Right lobe of liver (tissue), 6 donors: ENCODE measurements at regions not wholly inside any gene's neighbourhood (a gene's known extent, or its start where the extent isn't known, plus 50 kb on each side); places are given as distances from the start of the nearest gene placed in this dataset.

Experiments used
- ATAC-seq, 4 donors: fragments of 200-7000 bp; cut with Tn5 transposase; one replicate each; pipeline ENCODE4 v1.9.1; 2020; ENCODE audit warnings: mild to moderate bottlenecking in 4 of 4, moderate library complexity in 4 of 4
- DNase-seq, 3 donors: peaks; one replicate each; pipeline ENCODE4 v3.0.0-alpha.2; 2020
- H3K27ac ChIP-seq, 3 donors: fragments of 200-600 bp; one replicate each; pipeline ENCODE4 v1.8.0; 2022
- H3K27me3 ChIP-seq, 2 donors: fragments of 200-600 bp; one replicate each; pipeline ENCODE4 v1.8.0; 2022
- H3K36me3 ChIP-seq, 4 donors: fragments of 200-600 bp; sonication (generic) in 1 of 4; one replicate each; pipeline versions ENCODE4 v1.5.1 to v1.8.0; 2017 to 2022; ENCODE audit warnings: control low read depth in 1 of 4
- H3K4me1 ChIP-seq, 4 donors: fragments of 200-600 bp; sonication (generic) in 1 of 4; one replicate each; pipeline versions ENCODE4 v1.5.1 to v1.8.0; 2017 to 2022; ENCODE audit warnings: control low read depth in 1 of 4
- H3K4me3 ChIP-seq, 3 donors: fragments of 200-600 bp; one replicate each; pipeline ENCODE4 v1.8.0; 2022
- H3K9me3 ChIP-seq, 4 donors: fragments of 200-600 bp; sonication (generic) in 1 of 4; one replicate each; pipeline versions ENCODE4 v1.5.1 to v1.8.0; 2017 to 2022; ENCODE audit warnings: control low read depth in 1 of 4
- CTCF ChIP-seq, 4 donors: fragments of 200-600 bp in 3 of 4; fragments of 450-650 bp in 1 of 4; IDR thresholded peaks; one replicate each; pipeline versions ENCODE4 v1.5.1 to v1.8.0; 2016 to 2022; ENCODE audit warnings: antibody characterized with exemption in 4 of 4, mild to moderate bottlenecking in 2 of 4
- POLR2A ChIP-seq: fragments of 450-650 bp; IDR thresholded peaks from one replicate; pipeline ENCODE4 v1.6.1; 2017; ENCODE audit warnings: antibody characterized with exemption, mild to moderate bottlenecking
- WGBS: methylation state at CpG from one replicate; pipeline ENCODE4 v1.1.6; 2018; ENCODE audit warnings: low coverage, low lambda C conversion rate; ENCODE audit not compliant: insufficient coverage; ENCODE audit errors: missing lambda C conversion rate; 5-methylcytosine and 5-hydroxymethylcytosine counted together
- intact Hi-C, 2 donors: fragments of 100-400 bp; cut with DNase I; formaldehyde crosslinking; loops; one replicate each; pipeline versions ENCODE4 v1.11.2 to v1.14.1; 2022
- donor health status: DM: no; HTN: yes; CAD: no.
- donor health status: DM: no; HTN: no; CAD: no.
- donor health status: DM: no; HTN: no; CAD: no.
- donor health status: DM: no; HTN: yes; CAD: no.
- donor health status: DM: no; HTN: yes; CAD: no.

DNA sequence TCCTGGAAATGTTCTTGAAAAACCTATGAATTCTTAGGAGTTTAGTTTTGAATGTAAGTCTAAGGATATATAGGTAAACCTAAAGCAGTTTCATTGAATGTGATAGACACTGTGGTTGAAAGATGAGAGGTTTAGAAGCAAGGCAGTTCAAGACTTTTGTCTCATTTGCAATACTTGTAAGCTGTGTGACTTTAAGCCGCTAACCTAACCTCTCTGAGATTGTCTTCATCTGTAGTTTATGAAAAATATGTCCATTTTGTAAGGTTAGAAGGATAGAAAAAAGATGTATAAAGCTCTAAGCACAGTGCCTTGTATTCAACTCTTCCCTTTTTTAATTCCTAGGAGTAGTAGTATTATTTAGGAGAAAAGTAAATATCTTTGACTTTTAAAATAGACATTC lies 306.6 kb upstream of the ARRDC4 start:
- H3K27ac ChIP-seq = no peak overlapping the region
- no peaks in the 10 kb centered on the region for H3K4me1 ChIP-seq
- no peak overlapping the region for H3K4me3 ChIP-seq
- intact Hi-C loops = no loop called here
- no peaks in the 10 kb centered on the region for H3K36me3 ChIP-seq
- ATAC-seq (no peak), DNase-seq (no peak)
- TF ChIP-seq POLR2A = no peak
- TF ChIP-seq CTCF (IDR thresholded peaks at IDR 0.05) = no peak
- 71% methylated on average over 1 of the region's 1 CpG for WGBS
- no peaks in the 10 kb centered on the region for H3K27me3 ChIP-seq
- H3K9me3 ChIP-seq = no peaks in the 10 kb centered on the region

DNA sequence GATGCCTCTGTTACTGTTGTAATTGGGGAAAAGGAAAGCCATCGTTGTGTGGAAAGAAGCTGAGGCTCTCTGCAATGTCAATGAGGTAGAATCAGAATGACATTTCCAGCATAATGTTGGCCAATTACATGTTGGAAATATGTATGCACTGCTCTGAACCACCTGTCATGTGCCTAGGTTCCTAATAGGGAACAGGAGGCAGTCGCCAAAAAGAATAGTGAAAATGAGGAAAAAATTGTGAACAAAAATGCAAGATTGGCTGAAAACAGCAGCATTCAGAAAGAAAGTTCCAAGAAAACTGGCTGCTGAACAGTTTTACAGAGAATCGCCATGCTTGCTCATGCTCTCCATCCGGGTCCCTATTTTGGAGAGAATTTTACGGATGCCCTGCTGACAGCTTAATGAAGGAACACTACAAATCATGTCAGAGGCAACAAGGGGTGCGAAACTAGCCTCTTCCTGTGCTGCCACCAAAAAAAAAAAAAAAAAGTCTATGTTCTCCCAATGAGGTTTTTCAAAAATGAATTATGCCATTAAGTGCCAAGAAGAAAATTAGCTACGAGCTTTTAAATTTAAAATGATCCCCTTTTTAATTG lies 305.9 kb upstream of the ARRDC4 start:
- no peaks in the 10 kb centered on the region for H3K36me3 ChIP-seq
- whole genome bisulfite sequencing = 19% methylated on average over 7 of the region's 7 CpGs
- H3K9me3 ChIP-seq = no peaks in the 10 kb centered on the region
- ATAC-seq (no peak), DNase-seq (no peak)
- no peaks in the 10 kb centered on the region for H3K27me3 ChIP-seq
- no peaks in the 10 kb centered on the region for H3K4me1 ChIP-seq
- TF ChIP-seq POLR2A (no peak), CTCF (IDR thresholded peaks at IDR 0.05) (no peak)
- H3K27ac ChIP-seq = no peak overlapping the region
- intact Hi-C loops = no loop called here
- H3K4me3 ChIP-seq = no peak overlapping the region

- H3K36me3 ChIP-seq = no peaks in the 10 kb centered on the region
- TF ChIP-seq POLR2A (no peak), CTCF (IDR thresholded peaks at IDR 0.05) (no peak)
- intact Hi-C loops = no loop called here
- no peak for ATAC-seq
- no peaks in the 10 kb centered on the region for H3K27me3 ChIP-seq
- no peaks in the 10 kb centered on the region for H3K4me1 ChIP-seq
- no peak overlapping the region for H3K4me3 ChIP-seq
- DNase-seq = no peak
- 51% methylated on average over 3 of the region's 3 CpGs for WGBS
- no peak overlapping the region for H3K27ac ChIP-seq
- no peaks in the 10 kb centered on the region for H3K9me3 ChIP-seq
Observed at GRCh38 chr15:97661796-97662195, 298.7 kb upstream of the ARRDC4 start.

DNA sequence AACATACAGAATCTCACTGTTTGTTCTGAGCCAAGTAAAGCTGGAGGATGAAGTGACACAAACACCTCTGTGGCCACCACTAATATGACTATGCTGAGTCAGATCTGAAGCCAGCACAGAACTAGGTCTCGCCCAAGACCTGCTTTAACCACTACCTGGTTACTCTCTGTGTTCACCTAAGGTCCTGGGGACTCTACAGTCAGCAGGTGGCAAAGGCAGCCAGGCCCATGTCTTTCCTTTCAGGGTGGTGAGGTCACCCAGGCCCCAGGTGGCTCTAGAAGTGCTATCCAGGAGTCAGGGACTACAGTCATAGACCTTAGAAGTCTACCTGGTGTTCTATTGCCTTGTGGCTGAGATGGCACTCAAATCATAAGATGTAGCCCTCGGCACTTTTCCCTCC lies 287.9 kb upstream of the ARRDC4 start:
- Histone ChIP-seq H3K9me3 (no peaks in the 10 kb centered on the region), H3K36me3 (no peaks in the 10 kb centered on the region), H3K27ac (no peak overlapping the region), H3K4me3 (no peak overlapping the region), H3K4me1 (no peaks in the 10 kb centered on the region), H3K27me3 (no peaks in the 10 kb centered on the region)
- no peak for TF ChIP-seq CTCF (IDR thresholded peaks at IDR 0.05)
- TF ChIP-seq POLR2A = no peak
- ATAC-seq = no peak
- no peak for DNase-seq
- intact Hi-C loops = no loop called here
- WGBS = 43% methylated on average over 2 of the region's 2 CpGs

- DNase-seq (no peak), ATAC-seq (no peak)
- Histone ChIP-seq H3K27ac (no peak overlapping the region), H3K9me3 (no peaks in the 10 kb centered on the region), H3K4me3 (no peak overlapping the region), H3K4me1 (no peaks in the 10 kb centered on the region), H3K27me3 (no peaks in the 10 kb centered on the region), H3K36me3 (no peaks in the 10 kb centered on the region)
- no peak for TF ChIP-seq CTCF (IDR thresholded peaks at IDR 0.05)
- no peak for TF ChIP-seq POLR2A
- intact Hi-C loops = no loop called here
- WGBS = 0% methylated on average over 2 of the region's 2 CpGs
Observed at GRCh38 chr15:97678656-97679055, 281.8 kb upstream of the ARRDC4 start.
